ENCODE measurements at regions not wholly inside any gene's neighbourhood (a gene's known extent, or its start where the extent isn't known, plus 50 kb on each side); places are given as distances from the start of the nearest gene placed in this dataset.

DNA sequence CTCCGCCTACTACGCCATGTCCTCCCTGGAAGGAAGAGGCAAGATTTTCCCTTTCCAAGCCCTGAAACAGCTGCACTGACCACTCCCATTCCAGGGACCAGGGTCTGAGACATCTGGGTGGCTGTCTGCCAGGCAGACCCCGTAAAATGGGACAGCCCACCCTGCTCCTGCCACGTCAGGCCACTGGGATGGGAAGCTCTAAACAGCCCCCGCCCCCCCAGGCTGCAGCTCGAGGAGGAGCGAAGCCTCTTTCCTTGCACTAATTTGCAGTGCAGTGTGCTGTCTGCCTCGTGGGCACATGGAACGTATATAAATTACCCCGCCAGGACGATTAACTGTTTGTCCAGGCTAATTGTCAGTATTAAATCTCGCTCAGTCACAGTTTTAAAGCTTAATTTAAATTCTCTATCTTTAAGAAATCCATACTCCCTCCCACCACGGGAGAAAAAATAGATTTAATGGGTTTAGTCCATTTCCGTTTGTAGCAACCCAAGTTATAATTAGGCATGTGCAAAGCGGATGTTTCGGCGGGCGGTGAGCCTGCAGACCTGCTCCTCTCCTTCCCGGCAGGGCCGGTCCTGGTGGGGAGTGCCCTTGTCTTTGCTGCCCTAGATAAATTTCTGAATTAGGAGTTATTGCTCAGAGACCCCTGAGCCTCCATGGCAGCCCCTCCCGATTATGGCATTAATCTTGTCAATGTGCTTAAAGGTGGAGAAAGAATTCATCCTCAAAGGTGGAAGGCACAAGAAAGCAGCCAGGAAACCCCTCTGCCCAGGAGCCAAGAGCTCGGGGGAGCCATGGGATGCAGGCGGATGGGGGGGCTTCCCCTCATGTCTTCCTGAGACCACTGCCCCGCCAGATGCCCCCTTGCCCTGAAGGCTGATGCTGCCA is 268.0 kb upstream of the TNRC6C start:
- peaks cover 3% of the 10 kb centered on the region; the same call in 1 of the 2 replicates for H3K27me3 ChIP-seq
- no peaks in the 10 kb centered on the region for H3K36me3 ChIP-seq
- H3K9me3 ChIP-seq, result no peaks in the 10 kb centered on the region
- DNase-seq, result no peak
- H3K4me3 ChIP-seq, result no peak overlapping the region

DNA sequence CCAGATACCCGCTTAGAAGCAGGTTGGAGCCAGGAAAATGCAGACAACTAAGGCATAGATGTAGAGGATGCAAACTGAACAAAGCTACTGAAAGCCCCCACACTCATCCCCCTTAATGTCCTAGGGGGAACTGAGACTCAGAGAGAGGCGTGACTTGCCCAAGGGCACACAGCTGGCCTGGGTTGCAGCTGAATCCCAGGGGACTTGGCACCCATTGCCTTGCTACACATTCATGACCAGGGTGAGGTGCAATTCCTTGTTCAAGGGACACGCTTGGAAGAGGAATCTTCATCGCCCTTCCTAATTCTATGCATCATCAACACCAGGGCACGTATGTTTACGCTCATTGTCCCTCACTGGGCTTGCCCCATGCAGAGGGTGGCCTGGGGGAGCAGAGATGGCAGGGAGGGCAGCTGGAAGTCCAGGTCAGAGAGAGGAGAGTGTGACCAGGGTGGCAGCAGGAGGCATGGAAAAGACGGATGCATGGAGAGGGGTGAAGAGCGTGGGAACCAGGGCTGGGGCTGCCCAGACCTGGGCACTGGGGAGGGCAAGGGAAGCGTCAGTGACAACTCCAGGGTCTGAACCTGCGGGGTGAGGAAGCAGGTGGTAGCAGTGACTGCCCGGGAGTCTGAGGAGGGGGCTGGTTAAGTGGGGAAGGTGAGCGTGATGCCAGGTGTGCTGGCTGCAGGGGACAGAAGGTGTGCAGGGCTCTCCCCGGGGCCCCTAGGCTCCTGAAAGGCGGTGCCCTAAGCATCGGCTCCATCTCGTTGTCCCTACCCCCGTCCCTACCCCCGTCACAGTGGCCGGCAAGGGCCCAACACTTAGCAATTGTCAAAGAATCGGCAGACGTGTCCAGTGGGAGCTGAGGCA is 267.1 kb upstream of the TNRC6C start:
- H3K27me3 ChIP-seq, result peaks cover 3% of the 10 kb centered on the region; the same call in 1 of the 2 replicates
- DNase-seq, result no peak

DNA sequence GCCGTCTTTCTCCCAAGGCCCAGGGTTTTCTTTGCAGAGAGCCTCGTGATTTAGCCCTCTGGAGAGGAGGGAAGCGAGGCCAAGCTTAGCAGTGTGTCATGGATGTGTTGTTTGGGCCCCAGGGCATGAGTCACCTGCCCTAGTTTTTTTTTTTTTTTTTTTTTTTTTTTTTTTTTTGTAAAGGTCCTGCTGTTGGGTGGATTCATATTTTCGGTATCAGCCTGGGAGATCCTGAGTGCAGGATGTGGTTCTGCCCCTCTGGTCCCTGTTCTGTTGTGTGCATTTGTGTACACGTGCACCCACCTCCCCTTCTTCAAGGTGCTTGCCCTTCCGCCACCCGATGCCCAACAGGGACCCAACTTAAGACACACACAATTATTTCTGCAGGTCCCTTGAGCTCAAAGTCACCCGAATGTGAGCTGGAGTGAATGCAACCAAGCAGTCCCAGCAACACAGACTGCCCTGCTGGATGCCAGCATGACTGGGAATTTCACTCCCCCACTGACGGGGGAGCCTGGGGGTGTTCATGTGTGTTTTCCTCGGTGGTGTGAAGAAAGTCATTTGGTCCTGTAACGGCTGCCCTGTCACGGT is 265.8 kb upstream of the TNRC6C start:
- no peaks in the 10 kb centered on the region for H3K36me3 ChIP-seq
- no peak overlapping the region for H3K4me3 ChIP-seq
- no peaks in the 10 kb centered on the region; the same call in 1 of the 2 replicates for H3K27me3 ChIP-seq
- peak; percentile 53 for DNase-seq
- no peaks in the 10 kb centered on the region for H3K9me3 ChIP-seq

More for the DNA sequence above, 267.1 kb upstream of the TNRC6C start:
- Histone ChIP-seq H3K36me3 (no peaks in the 10 kb centered on the region), H3K4me3 (no peak overlapping the region), H3K9me3 (no peaks in the 10 kb centered on the region)

DNA sequence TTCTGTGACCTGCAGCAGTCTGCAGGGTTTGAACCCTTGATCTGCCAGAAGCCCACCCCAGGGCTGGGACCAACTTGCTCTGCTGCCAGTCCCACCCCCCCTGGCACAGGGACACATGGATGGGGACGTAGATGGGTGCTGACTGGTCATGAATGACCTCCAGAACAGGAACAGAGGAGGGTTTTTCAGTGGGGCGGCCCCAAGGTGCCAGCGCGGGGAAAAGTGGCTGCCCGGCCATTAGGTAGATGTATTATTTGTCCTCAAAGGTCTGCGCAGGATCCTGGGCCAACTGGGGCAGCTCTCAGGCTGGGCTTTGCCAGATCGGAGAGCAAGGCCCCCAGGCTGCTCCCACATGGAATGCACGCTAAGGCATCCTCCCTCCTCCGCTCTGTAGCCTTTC is 265.2 kb upstream of the TNRC6C start:
- Histone ChIP-seq H3K4me3 (no peak overlapping the region), H3K9me3 (no peaks in the 10 kb centered on the region), H3K36me3 (no peaks in the 10 kb centered on the region), H3K27me3 (no peaks in the 10 kb centered on the region; the same call in 1 of the 2 replicates)
- no peak for DNase-seq

DNA sequence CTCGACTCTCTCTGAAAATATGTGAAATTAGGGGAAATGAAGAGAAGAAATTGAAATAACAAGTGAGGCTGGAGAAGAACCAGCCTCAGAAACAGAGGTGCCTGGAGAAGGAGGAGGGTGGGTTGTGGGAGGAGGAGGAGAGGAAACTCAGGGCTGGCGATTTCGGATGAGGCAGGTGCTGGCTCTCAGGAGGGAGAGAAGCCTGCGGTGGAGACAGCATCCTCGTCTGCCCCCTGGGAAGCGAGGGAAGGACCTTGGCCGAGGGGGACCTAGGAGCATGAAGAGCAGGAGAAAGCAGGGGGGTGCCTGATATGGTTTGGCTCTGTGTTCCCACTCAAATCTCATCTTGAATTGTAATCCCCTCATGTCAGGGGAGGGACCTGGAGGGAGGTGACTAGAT is 264.7 kb upstream of the TNRC6C start:
- H3K9me3 ChIP-seq, result no peaks in the 10 kb centered on the region
- H3K27me3 ChIP-seq, result no peaks in the 10 kb centered on the region; the same call in 1 of the 2 replicates
- no peak overlapping the region for H3K4me3 ChIP-seq
- no peaks in the 10 kb centered on the region for H3K36me3 ChIP-seq
- no peak for DNase-seq

DNA sequence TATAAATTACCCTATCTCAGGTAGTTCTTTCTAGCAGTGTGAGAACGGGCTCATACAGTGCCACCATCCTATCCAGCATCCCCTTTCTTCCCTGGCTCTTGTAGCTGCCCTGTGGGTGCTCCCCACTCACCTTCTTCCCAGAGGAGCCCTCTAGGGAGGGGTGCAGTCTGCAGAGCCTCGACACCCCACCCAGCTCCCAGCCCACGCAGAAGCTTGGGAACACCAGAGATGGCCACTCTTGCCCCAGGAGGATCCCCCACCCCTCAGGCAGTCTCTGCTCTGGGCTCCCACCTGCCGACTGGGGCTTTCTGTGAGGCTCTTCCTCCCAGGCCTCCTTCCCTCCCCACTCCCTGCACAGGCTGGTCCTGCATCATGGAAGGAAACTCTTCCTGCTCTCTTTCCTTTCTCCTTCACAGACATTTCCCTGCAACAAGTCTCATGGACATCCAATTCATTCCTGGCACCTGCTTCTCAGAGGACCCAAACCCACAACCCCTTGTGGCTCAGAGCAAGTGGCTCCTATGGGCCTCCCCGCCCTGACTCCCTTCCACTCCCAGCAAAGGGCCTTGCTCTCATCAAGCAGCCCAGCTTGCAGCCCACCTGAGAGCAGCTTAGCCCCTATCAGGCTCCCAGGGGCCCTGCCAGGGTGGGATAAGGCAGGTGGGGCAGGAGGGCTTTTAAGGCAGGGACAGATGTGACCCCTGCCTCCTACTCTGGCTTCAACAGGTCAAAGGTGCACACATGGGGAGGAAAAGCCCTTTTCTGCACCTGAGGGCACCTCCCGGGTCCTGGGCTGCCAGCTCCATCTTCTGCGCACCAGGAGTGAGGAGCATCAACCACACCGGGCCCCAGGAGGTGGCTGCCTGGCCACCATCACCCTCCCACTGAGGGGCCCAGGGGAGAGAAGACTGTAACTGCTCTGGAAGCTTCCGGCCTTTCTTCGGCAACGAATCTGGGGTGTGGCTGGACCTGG is 263.8 kb upstream of the TNRC6C start:
- no peak for DNase-seq
- H3K36me3 ChIP-seq, result no peaks in the 10 kb centered on the region
- H3K27me3 ChIP-seq, result no peaks in the 10 kb centered on the region; the same call in 1 of the 2 replicates
- no peaks in the 10 kb centered on the region for H3K9me3 ChIP-seq
- no peak overlapping the region for H3K4me3 ChIP-seq

DNA sequence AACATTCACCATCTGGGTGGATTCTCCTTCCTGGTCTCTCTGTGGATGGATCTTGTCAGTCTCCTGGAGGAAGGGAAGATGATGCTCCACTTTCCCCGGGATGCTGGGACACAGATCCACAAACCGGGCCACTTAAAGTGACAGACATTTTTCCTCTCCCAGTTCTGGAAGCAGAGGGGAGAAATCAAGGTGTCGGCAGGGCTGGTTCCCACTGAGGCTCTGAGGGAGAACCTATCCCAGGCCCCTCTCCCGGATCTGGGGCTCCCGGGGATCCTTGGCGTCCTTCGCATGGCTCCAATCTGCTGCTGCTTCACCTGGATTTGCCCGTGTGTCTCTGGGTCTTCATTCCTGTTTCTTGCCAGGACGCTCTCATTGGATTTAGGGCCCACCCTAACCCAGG is 263.1 kb upstream of the TNRC6C start:
- no peak for DNase-seq
- H3K4me3 ChIP-seq, result no peak overlapping the region
- no peaks in the 10 kb centered on the region for H3K27me3 ChIP-seq
- H3K9me3 ChIP-seq, result no peaks in the 10 kb centered on the region
- no peaks in the 10 kb centered on the region for H3K36me3 ChIP-seq

DNA sequence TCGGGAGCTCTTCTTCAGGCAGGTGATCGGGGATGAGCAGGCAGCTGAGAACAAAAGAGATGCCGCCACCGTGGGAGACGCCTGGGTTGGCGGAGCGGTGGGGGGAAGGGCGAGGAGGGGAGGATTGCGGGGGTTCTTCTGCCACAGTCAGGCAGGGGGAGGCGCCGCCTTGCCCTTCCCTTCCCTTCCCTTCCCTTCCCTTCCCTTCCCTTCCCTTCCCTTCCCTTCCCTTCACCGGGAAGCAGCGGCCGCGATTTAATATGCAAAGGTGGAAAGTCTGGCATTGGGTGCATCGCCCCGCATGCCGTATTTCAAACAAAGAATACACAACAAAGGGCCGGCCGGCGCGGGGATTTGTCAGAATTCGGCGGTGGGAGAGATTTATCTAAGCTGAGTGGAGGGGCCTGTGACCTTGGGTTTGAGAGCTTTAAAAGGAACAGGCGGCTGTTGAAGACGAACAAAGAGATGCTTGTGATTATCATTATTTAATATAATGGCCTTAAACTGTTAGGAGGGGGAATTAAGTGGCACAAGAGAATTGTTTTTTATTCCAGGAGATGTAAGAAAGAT is 262.3 kb upstream of the TNRC6C start:
- Histone ChIP-seq H3K9me3 (no peaks in the 10 kb centered on the region), H3K36me3 (no peaks in the 10 kb centered on the region), H3K27me3 (peaks cover 3% of the 10 kb centered on the region; the same call in 1 of the 2 replicates), H3K4me3 (no peak overlapping the region)
- DNase-seq, result no peak

DNA sequence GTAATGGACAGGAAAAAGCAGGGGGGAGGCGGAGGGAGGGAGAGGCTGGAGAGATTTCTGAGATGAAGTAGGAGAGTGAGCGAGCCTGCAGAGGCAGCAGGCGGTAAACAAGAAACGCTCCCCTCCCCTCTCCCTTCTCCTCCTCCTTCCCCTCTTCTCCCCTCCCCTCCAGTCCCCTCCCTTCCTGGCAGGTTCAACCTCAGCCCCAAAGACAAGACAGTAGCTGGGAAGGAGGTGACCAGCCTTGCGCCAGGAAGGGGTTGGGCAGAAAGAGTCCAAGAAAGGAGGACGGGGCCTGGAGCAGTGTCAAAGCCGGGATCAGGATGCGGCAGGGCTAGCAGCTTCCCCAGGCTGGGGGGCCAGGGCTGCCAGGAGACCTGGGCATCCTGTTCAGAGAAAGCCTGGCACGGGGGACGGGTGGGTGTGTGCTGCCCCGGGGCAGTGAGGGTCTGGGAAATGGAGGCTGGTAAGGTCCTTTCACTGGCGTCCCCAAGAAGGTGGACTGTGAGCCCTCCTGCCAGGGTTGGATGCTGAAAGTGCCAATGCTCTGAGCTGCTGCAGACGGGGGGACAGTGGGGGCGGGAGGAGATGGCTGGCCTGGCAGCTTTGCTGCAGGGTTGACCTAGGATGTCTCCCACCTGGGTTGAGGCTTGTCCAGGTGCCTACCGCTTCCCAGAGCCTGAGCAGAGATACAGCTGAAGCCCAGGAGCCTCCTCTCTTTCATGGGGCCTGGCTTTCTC is 261.6 kb upstream of the TNRC6C start:
- Histone ChIP-seq H3K36me3 (no peaks in the 10 kb centered on the region), H3K27me3 (peaks cover 6% of the 10 kb centered on the region; the same call in 1 of the 2 replicates)
- DNase-seq, result no peak

DNA sequence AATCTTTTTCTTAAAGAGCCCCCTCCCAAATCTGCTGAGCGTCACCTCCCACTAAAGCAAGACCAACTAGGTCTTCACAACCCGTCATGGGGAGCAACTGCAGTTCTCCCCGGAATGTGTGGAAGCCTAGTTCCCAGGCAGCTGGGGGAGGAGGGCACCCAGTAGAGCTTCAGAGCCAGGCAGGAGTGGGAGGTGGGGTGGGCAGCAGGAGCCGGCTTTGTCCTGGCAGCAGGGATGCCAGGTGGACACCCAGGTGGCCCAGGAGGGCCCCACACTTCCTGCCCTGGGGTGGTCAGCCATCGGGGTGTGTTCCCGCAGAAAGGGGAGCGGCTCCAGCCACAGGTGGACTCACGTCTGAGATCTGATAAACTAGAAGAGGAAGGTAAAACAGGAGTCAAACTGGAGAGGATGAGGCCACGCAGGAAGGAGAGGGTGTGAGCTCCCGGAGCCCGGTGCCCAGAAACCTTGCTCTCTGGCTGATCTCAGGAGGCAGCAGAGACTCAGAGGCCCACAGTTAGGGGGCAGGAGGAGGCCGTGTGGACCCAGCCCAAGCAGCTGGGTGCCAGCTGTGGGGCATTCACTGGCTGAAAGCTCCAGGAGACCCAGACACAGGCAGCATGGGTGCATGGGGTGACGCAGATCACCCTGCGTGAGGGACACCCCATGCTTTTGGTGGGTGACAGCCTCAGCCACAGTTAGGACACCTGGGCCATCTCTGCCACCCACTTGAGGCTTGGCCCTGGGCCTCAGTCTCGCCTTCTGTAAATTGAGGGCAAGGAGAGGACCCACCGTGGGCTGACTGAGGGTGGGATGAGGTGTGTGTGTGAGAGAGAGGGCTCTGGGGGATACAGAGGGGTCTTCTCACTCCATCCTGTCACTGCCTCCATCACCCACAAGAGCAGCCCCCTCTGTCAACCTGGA is 260.8 kb upstream of the TNRC6C start:
- H3K9me3 ChIP-seq, result no peaks in the 10 kb centered on the region
- H3K27me3 ChIP-seq, result peaks cover 6% of the 10 kb centered on the region; the same call in 1 of the 2 replicates
- no peak for DNase-seq
- no peaks in the 10 kb centered on the region for H3K36me3 ChIP-seq
- no peak overlapping the region for H3K4me3 ChIP-seq

More for the DNA sequence above, 261.6 kb upstream of the TNRC6C start:
- H3K4me3 ChIP-seq, result no peak overlapping the region
- no peaks in the 10 kb centered on the region for H3K9me3 ChIP-seq

DNA sequence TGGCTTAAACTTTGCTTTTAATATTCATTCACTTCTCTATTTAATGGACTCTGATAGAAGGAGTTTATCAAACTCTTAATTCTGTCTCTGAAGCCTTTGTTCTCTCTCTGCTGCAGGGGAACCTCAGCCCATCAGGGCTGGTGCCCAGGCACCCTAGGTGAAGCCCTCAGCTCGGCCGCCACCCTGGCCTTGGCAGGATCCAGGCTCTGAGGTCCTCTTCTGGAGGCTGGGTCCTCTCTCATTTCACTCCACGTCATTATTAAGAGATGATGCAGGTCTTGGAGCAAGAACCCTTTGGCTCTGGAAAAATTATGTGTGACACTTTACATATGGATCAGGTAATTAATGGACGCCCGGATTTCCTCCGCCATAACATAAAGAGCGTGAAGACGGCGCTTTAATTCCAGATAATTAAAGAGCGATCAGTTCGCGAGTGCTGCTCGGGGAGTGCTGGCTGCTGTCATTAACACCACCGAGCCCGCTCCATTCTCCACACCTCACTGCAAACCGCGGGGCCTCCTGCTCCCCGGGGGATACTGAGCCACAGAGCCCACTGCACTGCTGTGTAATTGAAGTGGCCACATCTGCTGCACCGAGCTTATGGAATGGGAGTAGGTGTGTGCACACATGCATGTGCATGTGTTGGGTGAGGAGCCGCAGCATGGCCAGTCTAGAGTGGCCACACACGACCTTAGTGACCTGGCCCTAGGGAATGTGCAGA is 259.4 kb upstream of the TNRC6C start:
- no peak for DNase-seq
- no peaks in the 10 kb centered on the region for H3K36me3 ChIP-seq
- H3K4me3 ChIP-seq, result no peak overlapping the region
- no peaks in the 10 kb centered on the region for H3K9me3 ChIP-seq
- H3K27me3 ChIP-seq, result peaks cover 6% of the 10 kb centered on the region; the same call in 1 of the 2 replicates

DNA sequence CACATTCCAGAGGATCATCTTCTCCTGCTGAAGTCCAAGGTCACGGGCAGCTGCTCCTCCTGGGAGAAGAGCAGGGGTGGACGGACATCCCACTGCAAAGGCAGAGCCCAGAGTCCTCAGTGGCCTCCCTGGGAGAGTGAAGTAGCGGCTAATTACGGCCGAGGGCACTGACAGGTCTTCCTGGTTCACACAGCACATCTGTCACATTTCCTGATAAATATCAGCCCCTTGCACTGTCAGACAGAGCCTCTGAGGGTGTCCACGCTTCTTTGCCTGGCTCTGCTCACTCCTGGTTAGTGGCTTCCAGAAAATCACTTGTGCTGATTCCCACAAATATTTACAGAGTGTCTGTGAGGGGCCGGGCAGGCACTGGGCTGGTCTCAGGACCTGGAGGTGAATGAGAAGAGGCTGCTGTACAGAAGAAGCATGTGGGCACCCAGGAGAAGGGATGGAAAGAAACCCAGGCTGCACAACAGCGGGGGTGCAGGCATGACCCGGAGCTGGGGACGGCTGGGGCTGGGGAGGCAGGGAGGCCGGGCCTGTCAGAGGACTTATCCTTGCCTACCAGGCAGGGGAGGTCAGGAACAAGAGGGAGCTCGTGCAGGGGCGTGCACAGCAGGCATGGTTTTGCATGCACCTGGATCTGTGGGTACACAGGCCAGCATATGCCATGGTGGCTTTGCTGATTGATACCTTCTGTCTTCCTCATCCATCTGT is 258.2 kb upstream of the TNRC6C start:
- Histone ChIP-seq H3K9me3 (peaks cover 3% of the 10 kb centered on the region; the same call in 1 of the 2 replicates), H3K4me3 (no peak overlapping the region), H3K27me3 (peaks cover 6% of the 10 kb centered on the region; the same call in 1 of the 2 replicates), H3K36me3 (no peaks in the 10 kb centered on the region)
- no peak for DNase-seq

DNA sequence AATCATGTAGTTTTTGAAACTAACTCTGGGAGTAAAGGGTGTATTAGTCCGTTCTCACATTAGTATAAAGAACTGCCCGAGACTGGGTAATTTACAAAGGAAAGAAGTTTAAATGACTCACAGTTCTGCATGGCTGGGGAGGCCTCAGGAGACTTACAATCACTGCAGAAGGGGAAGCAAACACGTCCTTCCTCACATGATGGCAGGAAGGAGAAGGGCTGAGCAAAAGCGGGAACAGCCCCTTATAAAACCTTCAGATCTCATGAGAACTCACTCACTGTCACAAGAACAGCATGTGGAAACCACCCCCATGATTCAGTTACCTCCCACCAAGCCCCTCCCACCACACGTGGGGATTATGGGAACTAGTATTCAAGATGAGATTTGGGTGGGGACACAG is 256.5 kb upstream of the TNRC6C start:
- no peak overlapping the region for H3K4me3 ChIP-seq
- H3K9me3 ChIP-seq, result peaks cover 3% of the 10 kb centered on the region; the same call in 1 of the 2 replicates
- peaks cover 6% of the 10 kb centered on the region; the same call in 1 of the 2 replicates for H3K27me3 ChIP-seq
- no peaks in the 10 kb centered on the region for H3K36me3 ChIP-seq
- DNase-seq, result no peak

Data from MG63 (cell line).